Ishikawa (cell line): ENCODE measurements at regions not wholly inside any gene's neighbourhood (a gene's known extent, or its start where the extent isn't known, plus 50 kb on each side); places are given as distances from the start of the nearest gene placed in this dataset.

Experiments
- CEBPB ChIP-seq: IDR thresholded peaks from 2 replicates; pipeline ENCODE4 v1.6.1; 2012
- RAD21 ChIP-seq: IDR thresholded peaks from 2 replicates; pipeline ENCODE4 v1.6.1; 2012; ENCODE audit warnings: low read depth
- TEAD4 ChIP-seq: IDR thresholded peaks from 2 replicates; pipeline ENCODE4 v1.6.1; 2012
- YY1 ChIP-seq: IDR thresholded peaks from 2 replicates; pipeline ENCODE4 v1.6.1; 2012; ENCODE audit warnings: low read depth

- no peak for TF ChIP-seq YY1
- no peak for TF ChIP-seq TEAD4
- no peak for TF ChIP-seq RAD21
- TF ChIP-seq CEBPB: 0 out of 2 replicates have a peak, but pooled peaks have one; percentile 21
These were observed 59.1 kb downstream of the CH25H start for GRCh38 chr10:89148061-89148460.
